H1 (cell line): ENCODE measurements at regions not wholly inside any gene's neighbourhood (a gene's known extent, or its start where the extent isn't known, plus 50 kb on each side); places are given as distances from the start of the nearest gene placed in this dataset.

Experiments used
- ATF2 ChIP-seq: IDR thresholded peaks from 2 replicates; pipeline ENCODE4 v1.6.1; 2012; ENCODE audit warnings: low read length, inconsistent platforms
- CHD7 ChIP-seq: fragments of 300-600 bp; sonication (generic); IDR thresholded peaks from 2 replicates; pipeline ENCODE4 v1.7.1; 2012; ENCODE audit warnings: low read length, moderate library complexity, mild to moderate bottlenecking, inconsistent platforms; ENCODE audit not compliant: insufficient replicate concordance
- CTBP2 ChIP-seq: IDR thresholded peaks from 2 replicates; pipeline ENCODE4 v1.7.0; 2011; ENCODE audit warnings: borderline replicate concordance, mild to moderate bottlenecking, moderate library complexity, mixed read lengths, low read length; ENCODE audit not compliant: insufficient read depth, insufficient read length
- EP300 ChIP-seq, 2 experiments: IDR thresholded peaks; 1 replicate in 1 of 2; 2 replicates in 1 of 2; pipeline ENCODE4 v1.6.1; 2011 to 2012; ENCODE audit warnings: low read depth in 2 of 2, low read length in 2 of 2, mild to moderate bottlenecking in 2 of 2, borderline replicate concordance in 1 of 2, inconsistent platforms in 1 of 2, moderate library complexity in 1 of 2
- TF ChIP-seq, protein P1 (sequence below): IDR thresholded peaks from 2 replicates; pipeline ENCODE4 v1.6.1; 2012; ENCODE audit warnings: inconsistent platforms

DNA sequence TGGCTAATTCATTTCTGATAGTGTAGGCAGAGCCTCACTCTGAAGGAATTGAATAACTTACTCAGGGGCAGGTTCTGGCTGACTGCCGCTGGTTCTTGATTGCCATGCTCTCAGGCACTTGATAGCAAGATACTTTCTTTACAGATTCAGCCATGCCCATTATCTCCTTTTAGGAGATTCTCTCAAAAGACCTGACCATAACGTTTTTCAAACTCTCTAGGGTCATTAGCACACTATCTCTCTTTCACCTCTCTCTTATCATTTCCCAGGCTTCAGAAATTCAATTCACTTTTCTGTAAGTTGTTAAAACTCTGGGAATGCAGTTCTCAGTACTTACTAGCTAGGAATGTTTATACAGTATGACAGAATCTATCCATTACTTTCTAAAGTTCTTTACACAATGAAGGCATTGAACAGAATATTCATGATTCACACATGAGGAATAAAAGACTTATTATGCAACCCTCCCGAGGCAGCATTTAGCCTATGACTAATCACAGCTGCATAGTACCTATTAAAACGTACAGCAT, 850.3 kb upstream of the CADM2 start (continued):
- TF ChIP-seq, protein P1, sequence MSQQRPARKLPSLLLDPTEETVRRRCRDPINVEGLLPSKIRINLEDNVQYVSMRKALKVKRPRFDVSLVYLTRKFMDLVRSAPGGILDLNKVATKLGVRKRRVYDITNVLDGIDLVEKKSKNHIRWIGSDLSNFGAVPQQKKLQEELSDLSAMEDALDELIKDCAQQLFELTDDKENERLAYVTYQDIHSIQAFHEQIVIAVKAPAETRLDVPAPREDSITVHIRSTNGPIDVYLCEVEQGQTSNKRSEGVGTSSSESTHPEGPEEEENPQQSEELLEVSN, result no peak
- TF ChIP-seq ATF2, result no peak
- TF ChIP-seq EP300 (IDR thresholded peaks at IDR 0.05; ENCODE audit: borderline replicate concordance in 1 of 2, low read depth in 2 of 2, low read length in 2 of 2), result no peak
- TF ChIP-seq CTBP2, result no peak
- no peak for TF ChIP-seq CHD7
